Karpas-422 (cell line): ENCODE measurements at regions not wholly inside any gene's neighbourhood (a gene's known extent, or its start where the extent isn't known, plus 50 kb on each side); places are given as distances from the start of the nearest gene placed in this dataset.

ENCODE experiments used
- DNase-seq: peaks from one replicate; pipeline ENCODE4 v3.0.0-alpha.2; 2015
- H2AFZ ChIP-seq: fragments of 200-600 bp; sonication (generic); 2 replicates; pipeline ENCODE4 v1.6.1; 2014; ENCODE audit warnings: antibody characterized with exemption, low read length, mixed read lengths
- H3K27ac ChIP-seq: fragments of 200-600 bp; sonication (generic); 2 replicates; pipeline ENCODE4 v1.5.1; 2014; ENCODE audit warnings: mild to moderate bottlenecking, low read length, moderate library complexity
- H3K27me3 ChIP-seq: fragments of 200-600 bp; sonication (generic); 2 replicates; pipeline ENCODE4 v1.6.1; 2014; ENCODE audit warnings: low read length, mixed read lengths
- H3K36me3 ChIP-seq: fragments of 200-600 bp; sonication (generic); 2 replicates; pipeline ENCODE4 v1.6.1; 2014; ENCODE audit warnings: low read length, mixed read lengths; ENCODE audit not compliant: insufficient read depth
- H3K4me1 ChIP-seq: fragments of 200-600 bp; sonication (generic); 2 replicates; pipeline ENCODE4 v1.6.1; 2014; ENCODE audit warnings: mild to moderate bottlenecking, low read length, mixed read lengths
- H3K4me2 ChIP-seq: fragments of 200-600 bp; sonication (generic); 2 replicates; pipeline ENCODE4 v1.6.1; 2014; ENCODE audit warnings: low read length, low read depth, mild to moderate bottlenecking; ENCODE audit not compliant: poor library complexity, severe bottlenecking
- H3K4me3 ChIP-seq: fragments of 200-600 bp; sonication (generic); 2 replicates; pipeline ENCODE4 v1.5.1; 2014; ENCODE audit warnings: mild to moderate bottlenecking, antibody characterized with exemption, low read length, mixed read lengths
- H3K79me2 ChIP-seq: fragments of 200-600 bp; sonication (generic); 2 replicates; pipeline ENCODE4 v1.6.1; 2014; ENCODE audit warnings: mild to moderate bottlenecking, low read length, mixed read lengths
- H3K9ac ChIP-seq: fragments of 200-600 bp; sonication (generic); 2 replicates; pipeline ENCODE4 v1.6.0; 2014; ENCODE audit warnings: low read length
- H3K9me2 ChIP-seq: fragments of 200-600 bp; sonication (generic), shearing (Covaris generic); replicated peaks from 2 replicates; pipeline ENCODE4 v1.6.0; 2014; ENCODE audit warnings: mild to moderate bottlenecking, low read length, moderate library complexity; ENCODE audit not compliant: insufficient read depth
- H3K9me3 ChIP-seq: fragments of 300-700, 200-600 bp; sonication (generic); 2 replicates; pipeline ENCODE4 v1.6.1; 2014; ENCODE audit warnings: low read length, mixed read lengths
- H4K20me1 ChIP-seq: fragments of 200-600 bp; sonication (generic); 2 replicates; pipeline ENCODE4 v1.6.1; 2014; ENCODE audit warnings: mild to moderate bottlenecking, antibody characterized with exemption, low read length, low read depth; ENCODE audit not compliant: insufficient read depth

DNA sequence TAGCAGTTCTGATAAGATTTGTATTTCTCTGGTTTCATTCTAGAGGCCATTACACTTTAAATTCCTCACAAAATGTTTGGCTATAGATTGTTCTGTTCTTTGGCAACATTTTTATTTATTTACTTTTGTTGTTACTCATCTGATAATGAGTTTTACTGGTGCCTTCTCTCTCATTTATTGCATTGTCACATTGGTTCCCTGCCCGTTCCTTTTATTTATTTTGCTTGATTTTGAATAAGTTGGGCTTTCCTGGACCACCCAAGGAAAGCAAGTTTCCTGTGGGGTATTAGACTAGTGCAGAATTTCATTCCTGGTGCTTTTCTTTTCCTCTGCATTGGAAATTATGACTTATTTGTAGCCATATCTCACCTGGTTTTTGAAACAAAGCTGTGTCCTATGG, 232.0 kb downstream of the SOCS6 start:
- H3K9me2 ChIP-seq: no peaks in the 10 kb centered on the region
- H3K9ac ChIP-seq: no peak overlapping the region
- H3K27me3 ChIP-seq: no peaks in the 10 kb centered on the region
- H3K9me3 ChIP-seq: no peaks in the 10 kb centered on the region
- H3K4me3 ChIP-seq: no peak overlapping the region
- no peaks in the 10 kb centered on the region for H3K36me3 ChIP-seq
- no peak for DNase-seq
- no peaks in the 10 kb centered on the region for H3K79me2 ChIP-seq
- peaks cover 15% of the 10 kb centered on the region for H3K4me1 ChIP-seq
- H3K4me2 ChIP-seq: no peak overlapping the region
- no peak overlapping the region for H3K27ac ChIP-seq
- H4K20me1 ChIP-seq: no peaks in the 10 kb centered on the region
- no peak overlapping the region for H2AFZ ChIP-seq

DNA sequence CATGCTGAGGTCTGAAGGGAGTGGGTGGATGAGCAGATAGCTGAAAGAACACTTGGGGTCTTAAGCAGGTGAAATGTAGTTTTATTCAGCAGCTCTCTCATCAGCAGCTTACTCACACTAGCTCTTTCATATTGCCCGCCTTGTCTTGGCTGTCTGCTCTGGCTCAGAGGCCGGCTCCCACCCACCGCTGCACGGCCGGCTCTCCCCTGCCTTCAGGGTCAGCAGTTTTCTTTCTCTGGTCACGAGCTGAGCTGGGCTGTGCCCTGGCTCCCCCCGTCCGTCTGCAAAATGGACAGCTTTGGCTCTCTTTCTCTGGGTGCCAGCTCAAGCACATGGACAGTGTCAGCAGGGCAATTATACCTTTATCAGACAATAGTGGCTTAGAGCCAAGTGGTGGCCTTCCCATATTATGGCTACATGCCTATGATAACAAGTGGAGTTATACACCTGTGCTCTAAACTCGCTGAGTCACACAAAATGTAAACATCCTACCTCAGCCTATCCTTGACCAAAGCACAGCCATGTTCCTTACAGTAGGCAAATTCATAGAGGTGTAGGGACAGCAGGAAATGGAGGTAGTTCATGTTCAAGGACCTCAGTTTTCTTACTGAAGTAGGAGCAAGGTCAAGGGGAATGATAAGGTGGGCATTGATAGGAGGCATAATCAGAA, 224.8 kb downstream of the SOCS6 start:
- DNase-seq: no peak
- Histone ChIP-seq H4K20me1 (no peaks in the 10 kb centered on the region), H3K79me2 (no peaks in the 10 kb centered on the region), H3K27me3 (peaks cover 2% of the 10 kb centered on the region; the same call in 1 of the 2 replicates), H3K4me1 (no peaks in the 10 kb centered on the region), H3K9ac (no peak overlapping the region), H2AFZ (no peak overlapping the region), H3K9me2 (no peaks in the 10 kb centered on the region), H3K4me2 (no peak overlapping the region), H3K27ac (no peak overlapping the region), H3K36me3 (no peaks in the 10 kb centered on the region), H3K4me3 (no peak overlapping the region), H3K9me3 (no peaks in the 10 kb centered on the region)

DNA sequence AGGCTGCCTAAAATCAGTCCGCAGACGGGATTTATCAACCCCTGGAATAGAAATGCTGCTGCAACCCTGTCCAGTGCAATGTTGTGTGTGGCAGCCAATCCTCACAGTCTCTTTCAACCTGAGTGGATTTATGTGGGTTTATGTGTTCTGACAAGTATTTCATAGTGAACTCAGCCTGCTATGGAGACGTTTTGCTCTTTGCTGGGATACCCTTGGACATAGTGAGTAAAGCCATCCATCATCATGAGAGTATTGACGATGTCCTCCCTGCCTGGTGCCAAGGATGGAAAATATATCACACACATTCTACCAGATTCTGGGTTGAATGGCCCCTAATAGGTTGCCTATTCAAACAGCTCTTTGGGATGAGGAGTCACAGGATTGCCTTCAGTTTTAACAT, 219.1 kb downstream of the SOCS6 start:
- no peaks in the 10 kb centered on the region for H3K27me3 ChIP-seq
- no peaks in the 10 kb centered on the region for H3K36me3 ChIP-seq
- H3K9me2 ChIP-seq: no peaks in the 10 kb centered on the region
- H3K4me2 ChIP-seq: no peak overlapping the region
- H3K9ac ChIP-seq: no peak overlapping the region
- peaks cover 17% of the 10 kb centered on the region for H3K4me1 ChIP-seq
- DNase-seq: no peak
- no peaks in the 10 kb centered on the region for H4K20me1 ChIP-seq
- H2AFZ ChIP-seq: no peak overlapping the region
- no peaks in the 10 kb centered on the region for H3K9me3 ChIP-seq
- H3K79me2 ChIP-seq: no peaks in the 10 kb centered on the region
- no peak overlapping the region for H3K4me3 ChIP-seq
- H3K27ac ChIP-seq: no peak overlapping the region

DNA sequence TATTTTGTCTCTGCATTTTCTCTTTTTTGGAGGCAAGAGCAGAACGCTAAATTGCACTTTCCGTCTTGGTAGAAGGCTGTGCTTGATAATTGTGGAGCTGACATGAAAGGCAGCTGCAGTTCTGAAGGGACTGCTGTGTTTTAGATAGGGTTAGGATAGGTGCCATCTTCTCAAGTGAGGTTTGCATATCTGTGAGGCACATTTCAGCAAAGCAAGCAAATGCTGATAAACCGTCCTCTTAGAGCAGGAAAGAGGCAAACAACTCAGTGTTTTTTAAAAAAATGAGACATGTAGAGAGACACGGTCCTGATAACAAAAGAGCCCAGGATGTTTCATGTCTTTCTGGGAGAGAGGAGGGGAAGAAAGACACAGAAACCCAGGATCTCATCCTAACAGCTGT, 217.7 kb downstream of the SOCS6 start:
- H3K27ac ChIP-seq: no peak overlapping the region
- H3K36me3 ChIP-seq: no peaks in the 10 kb centered on the region
- peaks cover 32% of the 10 kb centered on the region for H3K4me1 ChIP-seq
- no peaks in the 10 kb centered on the region for H3K79me2 ChIP-seq
- H2AFZ ChIP-seq: no peak overlapping the region
- H3K4me2 ChIP-seq: no peak overlapping the region
- H3K9me2 ChIP-seq: no peaks in the 10 kb centered on the region
- H3K27me3 ChIP-seq: no peaks in the 10 kb centered on the region
- H3K9me3 ChIP-seq: no peaks in the 10 kb centered on the region
- no peak overlapping the region for H3K4me3 ChIP-seq
- DNase-seq: no peak
- H3K9ac ChIP-seq: no peak overlapping the region
- no peaks in the 10 kb centered on the region for H4K20me1 ChIP-seq

DNA sequence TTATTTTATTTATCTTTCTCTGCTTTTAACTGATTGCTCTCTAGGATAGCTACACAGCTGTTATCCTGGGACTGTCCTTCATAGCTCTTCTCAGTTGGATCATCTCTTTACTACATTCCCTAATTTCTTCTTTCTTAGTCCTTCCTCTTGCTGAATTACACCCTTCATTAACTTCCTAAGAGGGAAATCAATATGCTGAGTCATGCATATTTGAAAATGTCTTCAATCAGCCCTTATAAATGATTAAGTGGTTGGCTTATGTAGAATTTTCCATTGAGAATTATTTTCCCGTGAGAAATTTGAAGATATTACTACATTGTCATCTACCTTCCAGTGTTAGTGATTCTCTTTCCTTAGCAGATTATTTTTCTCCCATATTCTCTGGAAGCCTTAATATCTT, 214.2 kb downstream of the SOCS6 start:
- H3K4me3 ChIP-seq: no peak overlapping the region
- H3K4me2 ChIP-seq: no peak overlapping the region
- H4K20me1 ChIP-seq: no peaks in the 10 kb centered on the region
- H3K9me3 ChIP-seq: no peaks in the 10 kb centered on the region
- H3K9me2 ChIP-seq: no peaks in the 10 kb centered on the region
- H3K27ac ChIP-seq: no peak overlapping the region
- H3K4me1 ChIP-seq: peaks cover 64% of the 10 kb centered on the region
- peak; percentile 48 for DNase-seq
- H3K27me3 ChIP-seq: no peaks in the 10 kb centered on the region
- H3K79me2 ChIP-seq: no peaks in the 10 kb centered on the region
- no peak overlapping the region for H3K9ac ChIP-seq
- no peak overlapping the region for H2AFZ ChIP-seq
- no peaks in the 10 kb centered on the region for H3K36me3 ChIP-seq

DNA sequence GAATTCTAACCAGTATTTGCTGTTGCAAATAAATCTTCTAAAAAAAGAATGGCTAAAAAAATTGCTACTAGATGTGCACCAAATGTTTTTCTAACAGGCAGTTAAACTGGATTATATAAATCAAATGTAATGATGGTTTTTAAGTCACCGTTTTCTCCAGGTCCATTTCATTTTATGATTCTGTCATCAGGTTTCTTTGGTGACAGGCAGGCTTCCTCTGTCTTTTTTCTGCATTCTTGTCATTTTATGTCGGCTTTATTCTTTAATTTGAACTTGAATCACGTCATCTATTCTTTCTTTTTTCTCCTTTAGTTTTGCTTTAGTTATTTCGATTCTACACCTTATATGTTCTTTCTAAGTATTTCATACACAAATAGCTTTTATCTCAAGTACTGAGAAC, 212.5 kb downstream of the SOCS6 start:
- Histone ChIP-seq H3K9ac (peak overlapping the region; percentile 45), H3K27me3 (no peaks in the 10 kb centered on the region), H3K4me2 (peak overlapping the region; percentile 92), H3K9me3 (no peaks in the 10 kb centered on the region), H3K4me1 (peaks cover 78% of the 10 kb centered on the region), H3K36me3 (no peaks in the 10 kb centered on the region), H4K20me1 (no peaks in the 10 kb centered on the region), H3K4me3 (peak overlapping the region; percentile 15), H3K79me2 (no peaks in the 10 kb centered on the region), H3K9me2 (no peaks in the 10 kb centered on the region), H2AFZ (peak overlapping the region; percentile 46), H3K27ac (peak overlapping the region; percentile 86)
- peak; percentile 77 for DNase-seq

DNA sequence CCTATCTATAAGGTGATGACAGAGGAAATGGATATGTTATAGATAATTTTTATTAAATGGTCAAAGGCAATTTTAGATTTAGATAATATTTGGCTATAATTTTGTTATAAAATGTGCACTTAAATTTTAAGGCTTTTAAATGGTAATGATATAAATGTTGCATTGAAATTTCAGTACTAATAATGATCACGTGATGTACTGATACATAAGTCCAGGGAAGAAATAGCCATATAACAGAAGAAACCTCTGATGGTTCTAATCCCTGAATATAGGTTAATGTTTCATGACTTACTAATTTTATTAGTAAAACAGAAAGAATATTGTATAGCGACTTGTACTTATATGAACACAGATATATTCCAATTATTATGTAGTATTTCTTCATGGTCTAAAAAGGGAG, 211.9 kb downstream of the SOCS6 start:
- no peaks in the 10 kb centered on the region for H3K9me2 ChIP-seq
- no peaks in the 10 kb centered on the region for H3K79me2 ChIP-seq
- 0 out of 2 replicates have a peak overlapping the region, but pooled peaks have one; percentile 14 for H3K9ac ChIP-seq
- H3K27ac ChIP-seq: peak overlapping the region; percentile 86
- H3K27me3 ChIP-seq: no peaks in the 10 kb centered on the region
- H3K9me3 ChIP-seq: no peaks in the 10 kb centered on the region
- H3K4me1 ChIP-seq: peaks cover 81% of the 10 kb centered on the region
- H3K4me2 ChIP-seq: peak overlapping the region; percentile 92
- H4K20me1 ChIP-seq: no peaks in the 10 kb centered on the region
- no peaks in the 10 kb centered on the region for H3K36me3 ChIP-seq
- peak overlapping the region; percentile 15; the same call in 1 of the 2 replicates for H3K4me3 ChIP-seq
- H2AFZ ChIP-seq: no peak overlapping the region
- peak; percentile 64 for DNase-seq

DNA sequence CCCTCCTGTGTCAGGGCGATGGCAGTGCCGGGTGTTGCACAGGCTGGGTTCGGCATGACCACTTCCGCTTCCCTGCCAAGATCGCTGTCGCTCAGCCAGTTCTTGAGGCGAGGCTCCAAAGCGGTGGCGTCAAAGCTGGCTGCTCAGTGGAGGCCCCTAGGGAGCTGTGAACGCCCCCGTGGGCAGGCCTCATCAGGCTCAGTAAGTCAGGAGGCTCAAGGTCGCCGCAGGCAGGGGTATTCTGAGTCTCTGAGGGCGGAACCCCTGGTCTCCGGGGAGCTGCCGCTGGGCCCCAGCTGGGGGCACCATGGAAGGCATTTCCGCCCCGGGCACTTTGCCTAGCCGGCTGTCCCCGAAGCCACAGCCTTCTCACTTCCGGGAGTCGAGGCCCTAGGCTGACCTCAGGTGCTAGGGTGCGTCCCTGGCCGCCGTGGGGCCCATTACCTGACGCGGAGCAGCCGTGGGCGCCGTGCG, 210.4 kb downstream of the SOCS6 start:
- peak overlapping the region; percentile 84 for H2AFZ ChIP-seq
- peak; percentile 100 for DNase-seq

More for the DNA sequence above, 210.4 kb downstream of the SOCS6 start:
- H3K4me3 ChIP-seq: peak overlapping the region; percentile 71
- peaks cover 81% of the 10 kb centered on the region for H3K4me1 ChIP-seq
- no peaks in the 10 kb centered on the region for H3K9me3 ChIP-seq
- peak overlapping the region; percentile 90 for H3K9ac ChIP-seq
- H4K20me1 ChIP-seq: no peaks in the 10 kb centered on the region
- no peaks in the 10 kb centered on the region for H3K9me2 ChIP-seq
- peak overlapping the region; percentile 92 for H3K4me2 ChIP-seq
- peak overlapping the region; percentile 96 for H3K27ac ChIP-seq
- H3K36me3 ChIP-seq: no peaks in the 10 kb centered on the region
- no peaks in the 10 kb centered on the region for H3K79me2 ChIP-seq
- H3K27me3 ChIP-seq: no peaks in the 10 kb centered on the region
